HEK293 (cell line): ENCODE measurements at regions not wholly inside any gene's neighbourhood (a gene's known extent, or its start where the extent isn't known, plus 50 kb on each side); places are given as distances from the start of the nearest gene placed in this dataset.

Experiments
- CTCF ChIA-PET: fragments of 350-600 bp; formaldehyde crosslinking; extraction: SDS; loops from one replicate; lab custom pipeline; 2021; ENCODE audit warnings: antibody characterized with exemption; lab: Yijun Ruan, JAX
- POLR2A ChIA-PET: fragments of 300-600 bp; formaldehyde crosslinking; extraction: SDS; loops from one replicate; lab custom pipeline; 2020; ENCODE audit warnings: antibody characterized with exemption, inconsistent platforms; lab: Yijun Ruan, JAX
- H3K27ac ChIP-seq: fragments of 200-500 bp; sonication (Bioruptor generic); 2 replicates; pipeline ENCODE4 v1.5.1; 2014; ENCODE audit warnings: low read depth, low read length, control low read depth, inconsistent platforms; ENCODE audit errors: extremely low read depth
- H3K36me3 ChIP-seq, 2 experiments: fragments of 200-500 bp in 1 of 2; sonication (Bioruptor generic) in 1 of 2; 1 replicate in 1 of 2; 2 replicates in 1 of 2; pipeline ENCODE4 v1.5.1; 2014 to 2017; ENCODE audit warnings: inconsistent platforms in 2 of 2, low read length in 2 of 2; ENCODE audit not compliant: control insufficient read depth in 2 of 2, insufficient read depth in 1 of 2
- H3K4me1 ChIP-seq: fragments of 200-500 bp; sonication (Bioruptor generic); 2 replicates; pipeline ENCODE4 v1.5.1; 2014; ENCODE audit warnings: mild to moderate bottlenecking, low read length, inconsistent platforms; ENCODE audit not compliant: control insufficient read depth, insufficient read depth
- H3K4me3 ChIP-seq: 2 replicates; pipeline ENCODE4 v1.5.1; 2011; ENCODE audit warnings: low read depth, mild to moderate bottlenecking, control low read depth, low read length, moderate library complexity
- H3K9me3 ChIP-seq: fragments of 200-500 bp; sonication (Bioruptor generic); 2 replicates; pipeline ENCODE4 v1.5.1; 2014; ENCODE audit warnings: low read depth, low read length, inconsistent platforms; ENCODE audit not compliant: control insufficient read depth, insufficient read depth
- ATF2 ChIP-seq: fragments of 450-650 bp; formaldehyde crosslinking; IDR thresholded peaks from 2 replicates; pipeline ENCODE4 v1.5.1; 2016; ENCODE audit warnings: missing biosample characterization, missing genetic modification characterization, low read depth
- INSM2 ChIP-seq: fragments of 450-650 bp; formaldehyde crosslinking; IDR thresholded peaks from 2 replicates; pipeline ENCODE4 v1.5.1; 2016; ENCODE audit warnings: missing biosample characterization, missing genetic modification characterization
- KLF1 ChIP-seq: fragments of 450-650 bp; formaldehyde crosslinking; IDR thresholded peaks from 2 replicates; pipeline ENCODE4 v1.5.1; 2016; ENCODE audit warnings: missing biosample characterization, missing genetic modification characterization
- KLF10 ChIP-seq: fragments of 450-650 bp; IDR thresholded peaks from 2 replicates; pipeline ENCODE4 v1.5.1; 2018; ENCODE audit warnings: missing biosample characterization, mild to moderate bottlenecking, missing genetic modification characterization
- OVOL3 ChIP-seq: fragments of 450-650 bp; formaldehyde crosslinking; IDR thresholded peaks from 2 replicates; pipeline ENCODE4 v1.5.1; 2016; ENCODE audit warnings: missing biosample characterization, missing genetic modification characterization
- SP7 ChIP-seq: fragments of 450-650 bp; formaldehyde crosslinking; IDR thresholded peaks from 2 replicates; pipeline ENCODE4 v1.5.1; 2016; ENCODE audit warnings: missing biosample characterization, missing genetic modification characterization
- TCF7L2 ChIP-seq: IDR thresholded peaks from 2 replicates; pipeline ENCODE4 v1.6.1; 2011; ENCODE audit warnings: low read depth, mild to moderate bottlenecking, inconsistent platforms, low read length, moderate library complexity, borderline replicate concordance
- WT1 ChIP-seq: fragments of 450-650 bp; formaldehyde crosslinking; IDR thresholded peaks from 2 replicates; pipeline ENCODE4 v1.5.1; 2016; ENCODE audit warnings: missing biosample characterization, missing genetic modification characterization
- ZBTB17 ChIP-seq: fragments of 450-650 bp; formaldehyde crosslinking; IDR thresholded peaks from 2 replicates; pipeline ENCODE4 v1.5.1; 2016; ENCODE audit warnings: missing biosample characterization, missing genetic modification characterization
- ZNF132 ChIP-seq: fragments of 450-650 bp; formaldehyde crosslinking; IDR thresholded peaks from 2 replicates; pipeline ENCODE4 v1.5.1; 2017; ENCODE audit warnings: missing biosample characterization, missing genetic modification characterization, borderline replicate concordance
- ZNF138 ChIP-seq: fragments of 450-650 bp; formaldehyde crosslinking; IDR thresholded peaks from 2 replicates; pipeline ENCODE4 v1.5.1; 2016; ENCODE audit warnings: missing biosample characterization, missing genetic modification characterization, borderline replicate concordance
- ZNF221 ChIP-seq: fragments of 450-650 bp; formaldehyde crosslinking; IDR thresholded peaks from 2 replicates; pipeline ENCODE4 v1.5.1; 2017; ENCODE audit warnings: missing biosample characterization, missing genetic modification characterization, borderline replicate concordance
- ZNF239 ChIP-seq: fragments of 450-650 bp; formaldehyde crosslinking; IDR thresholded peaks from 2 replicates; pipeline ENCODE4 v1.5.1; 2016; ENCODE audit warnings: missing biosample characterization, missing genetic modification characterization
- ZNF266 ChIP-seq: fragments of 450-650 bp; formaldehyde crosslinking; IDR thresholded peaks from 2 replicates; pipeline ENCODE4 v1.5.1; 2016; ENCODE audit warnings: missing biosample characterization, missing genetic modification characterization, low read depth
- ZNF280C ChIP-seq: fragments of 450-650 bp; formaldehyde crosslinking; IDR thresholded peaks from 2 replicates; pipeline ENCODE4 v1.5.1; 2016; ENCODE audit warnings: missing biosample characterization, missing genetic modification characterization
- ZNF335 ChIP-seq: fragments of 450-650 bp; formaldehyde crosslinking; conservative IDR thresholded peaks from 2 replicates; pipeline ENCODE4 v1.5.1; 2016; ENCODE audit warnings: missing biosample characterization, missing genetic modification characterization
- ZNF416 ChIP-seq: fragments of 450-650 bp; formaldehyde crosslinking; IDR thresholded peaks from 2 replicates; pipeline ENCODE4 v1.5.1; 2016; ENCODE audit warnings: missing biosample characterization, missing genetic modification characterization
- ZNF423 ChIP-seq: fragments of 450-650 bp; formaldehyde crosslinking; IDR thresholded peaks from 2 replicates; pipeline ENCODE4 v1.5.1; 2016; ENCODE audit warnings: missing biosample characterization, missing genetic modification characterization
- ZNF510 ChIP-seq: fragments of 450-650 bp; formaldehyde crosslinking; IDR thresholded peaks from 2 replicates; pipeline ENCODE4 v1.5.1; 2018; ENCODE audit warnings: mild to moderate bottlenecking, missing genetic modification characterization, missing biosample characterization; ENCODE audit not compliant: insufficient replicate concordance
- ZNF549 ChIP-seq: fragments of 450-650 bp; IDR thresholded peaks from 2 replicates; pipeline ENCODE4 v1.5.1; 2018; ENCODE audit warnings: missing biosample characterization, missing genetic modification characterization, mild to moderate bottlenecking, inconsistent platforms, moderate library complexity
- ZNF629 ChIP-seq: fragments of 450-650 bp; formaldehyde crosslinking; IDR thresholded peaks from 2 replicates; pipeline ENCODE4 v1.5.1; 2017; ENCODE audit warnings: missing biosample characterization, missing genetic modification characterization
- ZNF660 ChIP-seq: fragments of 450-650 bp; IDR thresholded peaks from 2 replicates; pipeline ENCODE4 v1.5.1; 2018; ENCODE audit warnings: missing biosample characterization, mild to moderate bottlenecking, missing genetic modification characterization
- ZNF843 ChIP-seq: fragments of 450-650 bp; formaldehyde crosslinking; IDR thresholded peaks from 2 replicates; pipeline ENCODE4 v1.5.1; 2016; ENCODE audit warnings: missing biosample characterization, missing genetic modification characterization
- ZSCAN23 ChIP-seq: fragments of 450-650 bp; formaldehyde crosslinking; IDR thresholded peaks from 2 replicates; pipeline ENCODE4 v1.5.1; 2016; ENCODE audit warnings: missing biosample characterization, missing genetic modification characterization
- ZXDB ChIP-seq: fragments of 450-650 bp; formaldehyde crosslinking; IDR thresholded peaks from 2 replicates; pipeline ENCODE4 v1.5.1; 2016; ENCODE audit warnings: missing biosample characterization, missing genetic modification characterization
- TF ChIP-seq, protein P1 (sequence below): fragments of 450-650 bp; formaldehyde crosslinking; IDR thresholded peaks from 2 replicates; pipeline ENCODE4 v1.5.1; 2016; ENCODE audit warnings: missing biosample characterization, missing genetic modification characterization
- TF ChIP-seq, protein P2 (sequence below): fragments of 450-650 bp; formaldehyde crosslinking; IDR thresholded peaks from 2 replicates; pipeline ENCODE4 v1.5.1; 2016; ENCODE audit warnings: missing biosample characterization, missing genetic modification characterization
- TF ChIP-seq, protein P3 (sequence below): fragments of 450-650 bp; formaldehyde crosslinking; IDR thresholded peaks from 2 replicates; pipeline ENCODE4 v1.5.1; 2016; ENCODE audit warnings: missing biosample characterization, missing genetic modification characterization
- TF ChIP-seq, protein P4 (sequence below): fragments of 450-650 bp; formaldehyde crosslinking; IDR thresholded peaks from 2 replicates; pipeline ENCODE4 v1.5.1; 2017; ENCODE audit warnings: missing biosample characterization, missing genetic modification characterization

DNA sequence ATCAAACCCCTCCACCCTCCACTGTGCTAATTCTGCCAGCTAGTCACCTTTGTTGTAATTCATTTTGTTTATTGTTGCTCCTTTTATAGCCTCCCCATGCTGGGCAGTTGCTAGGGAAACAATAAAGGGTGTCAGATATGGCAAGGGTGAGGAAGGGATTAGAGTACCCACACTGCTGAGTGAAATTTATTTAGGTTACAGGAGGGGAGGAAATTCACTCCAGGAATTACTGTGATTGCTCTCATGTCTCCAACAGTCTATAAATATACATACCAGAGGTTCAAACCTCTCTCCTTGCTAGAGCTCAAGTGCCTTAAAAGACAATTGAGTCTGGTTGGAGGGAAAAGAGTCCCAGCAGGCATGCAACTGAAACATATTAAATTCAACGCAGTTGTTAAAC is 90.6 kb upstream of the ADGRF1 start (continued):
- TF ChIP-seq, protein P1, sequence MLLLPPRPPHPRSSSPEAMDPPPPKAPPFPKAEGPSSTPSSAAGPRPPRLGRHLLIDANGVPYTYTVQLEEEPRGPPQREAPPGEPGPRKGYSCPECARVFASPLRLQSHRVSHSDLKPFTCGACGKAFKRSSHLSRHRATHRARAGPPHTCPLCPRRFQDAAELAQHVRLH (tag by site-specific recombination) = peak; percentile 84
- TF ChIP-seq SP7 (peak; percentile 66; the same call in 1 of the 2 replicates), OVOL3 (tag by site-specific recombination) (peak; percentile 81; the same call in 1 of the 2 replicates), TCF7L2 (no peak; the same call in 1 of the 2 replicates), ZNF510 (tag by site-specific recombination) (no peak), KLF1 (tag by site-specific recombination) (peak; percentile 51), ZNF423 (peak; percentile 48; the same call in 1 of the 2 replicates), ZXDB (tag by site-specific recombination) (peak; percentile 72), ZNF660 (tag by site-specific recombination) (0 out of 2 replicates have a peak, but pooled peaks have one; percentile 38), KLF10 (no peak), ZSCAN23 (no peak), ZNF843 (tag by site-specific recombination) (peak; percentile 88)
- TF ChIP-seq, protein P2, sequence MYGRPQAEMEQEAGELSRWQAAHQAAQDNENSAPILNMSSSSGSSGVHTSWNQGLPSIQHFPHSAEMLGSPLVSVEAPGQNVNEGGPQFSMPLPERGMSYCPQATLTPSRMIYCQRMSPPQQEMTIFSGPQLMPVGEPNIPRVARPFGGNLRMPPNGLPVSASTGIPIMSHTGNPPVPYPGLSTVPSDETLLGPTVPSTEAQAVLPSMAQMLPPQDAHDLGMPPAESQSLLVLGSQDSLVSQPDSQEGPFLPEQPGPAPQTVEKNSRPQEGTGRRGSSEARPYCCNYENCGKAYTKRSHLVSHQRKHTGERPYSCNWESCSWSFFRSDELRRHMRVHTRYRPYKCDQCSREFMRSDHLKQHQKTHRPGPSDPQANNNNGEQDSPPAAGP = peak; percentile 95
- TF ChIP-seq, all 188 proteins: peak for 36

GRCh38 chr6:47131773-47132172 is 89.6 kb upstream of the ADGRF1 start:
- CTCF ChIA-PET = interaction anchor here (1.8 kb wide), 1 partner anchor 34 kb away, joined by 8 read pairs; no protein-coding TSS in a partner anchor
- peaks cover 48% of the 10 kb centered on the region for H3K4me1 ChIP-seq
- H3K4me3 ChIP-seq = no peak overlapping the region
- no peak overlapping the region for H3K27ac ChIP-seq
- H3K36me3 ChIP-seq = no peaks in the 10 kb centered on the region
- POLR2A ChIA-PET = no interaction called here
- no peaks in the 10 kb centered on the region for H3K9me3 ChIP-seq
- no peak for TF ChIP-seq WT1 (tag by site-specific recombination)
- TF ChIP-seq ZNF416 = no peak
- TF ChIP-seq ZNF132 (tag by site-specific recombination) = no peak
- TF ChIP-seq, protein P3, sequence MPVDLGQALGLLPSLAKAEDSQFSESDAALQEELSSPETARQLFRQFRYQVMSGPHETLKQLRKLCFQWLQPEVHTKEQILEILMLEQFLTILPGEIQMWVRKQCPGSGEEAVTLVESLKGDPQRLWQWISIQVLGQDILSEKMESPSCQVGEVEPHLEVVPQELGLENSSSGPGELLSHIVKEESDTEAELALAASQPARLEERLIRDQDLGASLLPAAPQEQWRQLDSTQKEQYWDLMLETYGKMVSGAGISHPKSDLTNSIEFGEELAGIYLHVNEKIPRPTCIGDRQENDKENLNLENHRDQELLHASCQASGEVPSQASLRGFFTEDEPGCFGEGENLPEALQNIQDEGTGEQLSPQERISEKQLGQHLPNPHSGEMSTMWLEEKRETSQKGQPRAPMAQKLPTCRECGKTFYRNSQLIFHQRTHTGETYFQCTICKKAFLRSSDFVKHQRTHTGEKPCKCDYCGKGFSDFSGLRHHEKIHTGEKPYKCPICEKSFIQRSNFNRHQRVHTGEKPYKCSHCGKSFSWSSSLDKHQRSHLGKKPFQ (tag by site-specific recombination) = no peak
- no peak for TF ChIP-seq ZNF221 (tag by site-specific recombination)
- peak; percentile 36; the same call in 1 of the 2 replicates for TF ChIP-seq ZBTB17 (tag by site-specific recombination)
- peak; percentile 60 for TF ChIP-seq ZNF629
- TF ChIP-seq, protein P4, sequence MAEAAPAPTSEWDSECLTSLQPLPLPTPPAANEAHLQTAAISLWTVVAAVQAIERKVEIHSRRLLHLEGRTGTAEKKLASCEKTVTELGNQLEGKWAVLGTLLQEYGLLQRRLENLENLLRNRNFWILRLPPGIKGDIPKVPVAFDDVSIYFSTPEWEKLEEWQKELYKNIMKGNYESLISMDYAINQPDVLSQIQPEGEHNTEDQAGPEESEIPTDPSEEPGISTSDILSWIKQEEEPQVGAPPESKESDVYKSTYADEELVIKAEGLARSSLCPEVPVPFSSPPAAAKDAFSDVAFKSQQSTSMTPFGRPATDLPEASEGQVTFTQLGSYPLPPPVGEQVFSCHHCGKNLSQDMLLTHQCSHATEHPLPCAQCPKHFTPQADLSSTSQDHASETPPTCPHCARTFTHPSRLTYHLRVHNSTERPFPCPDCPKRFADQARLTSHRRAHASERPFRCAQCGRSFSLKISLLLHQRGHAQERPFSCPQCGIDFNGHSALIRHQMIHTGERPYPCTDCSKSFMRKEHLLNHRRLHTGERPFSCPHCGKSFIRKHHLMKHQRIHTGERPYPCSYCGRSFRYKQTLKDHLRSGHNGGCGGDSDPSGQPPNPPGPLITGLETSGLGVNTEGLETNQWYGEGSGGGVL (tag by site-specific recombination) = no peak
- TF ChIP-seq ZNF549 (tag by site-specific recombination) = no peak
- no peak for TF ChIP-seq INSM2
- no peak for TF ChIP-seq ZNF138
- no peak for TF ChIP-seq ZNF280C (tag by site-specific recombination)
- TF ChIP-seq ZNF239 (tag by site-specific recombination) = no peak
- TF ChIP-seq ATF2 = peak; percentile 90
- no peak for TF ChIP-seq ZNF266 (tag by site-specific recombination)
- TF ChIP-seq ZNF335 = no peak
